HG03432 (cell line): ENCODE measurements at regions not wholly inside any gene's neighbourhood (a gene's known extent, or its start where the extent isn't known, plus 50 kb on each side); places are given as distances from the start of the nearest gene placed in this dataset.

Experiments used
- ATAC-seq: cut with Tn5 transposase; IDR thresholded peaks from one replicate; pipeline ENCODE4 v1.9.1; 2021; ENCODE audit warnings: mild to moderate bottlenecking, moderate library complexity; ENCODE audit not compliant: unreplicated experiment

DNA sequence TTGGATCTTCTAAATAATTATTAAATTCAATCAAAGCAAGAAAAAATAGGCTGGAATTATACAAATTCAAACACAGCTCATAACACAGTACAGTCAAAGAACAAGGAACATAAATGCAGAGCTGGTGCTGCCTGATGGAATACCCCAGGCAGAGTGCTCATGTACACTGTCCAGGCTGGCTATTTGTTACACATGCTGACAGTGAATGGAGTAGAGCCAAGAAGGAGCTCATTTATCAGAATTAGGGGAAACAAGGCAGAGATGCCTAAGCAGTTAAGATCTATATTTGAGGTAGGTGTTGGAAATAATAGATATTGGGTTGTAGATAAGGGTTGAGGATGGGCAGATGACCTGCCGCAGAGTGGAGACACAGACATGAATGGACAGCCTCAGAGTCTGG lies 788.2 kb upstream of the ARPP21 start:
- no peak for ATAC-seq

DNA sequence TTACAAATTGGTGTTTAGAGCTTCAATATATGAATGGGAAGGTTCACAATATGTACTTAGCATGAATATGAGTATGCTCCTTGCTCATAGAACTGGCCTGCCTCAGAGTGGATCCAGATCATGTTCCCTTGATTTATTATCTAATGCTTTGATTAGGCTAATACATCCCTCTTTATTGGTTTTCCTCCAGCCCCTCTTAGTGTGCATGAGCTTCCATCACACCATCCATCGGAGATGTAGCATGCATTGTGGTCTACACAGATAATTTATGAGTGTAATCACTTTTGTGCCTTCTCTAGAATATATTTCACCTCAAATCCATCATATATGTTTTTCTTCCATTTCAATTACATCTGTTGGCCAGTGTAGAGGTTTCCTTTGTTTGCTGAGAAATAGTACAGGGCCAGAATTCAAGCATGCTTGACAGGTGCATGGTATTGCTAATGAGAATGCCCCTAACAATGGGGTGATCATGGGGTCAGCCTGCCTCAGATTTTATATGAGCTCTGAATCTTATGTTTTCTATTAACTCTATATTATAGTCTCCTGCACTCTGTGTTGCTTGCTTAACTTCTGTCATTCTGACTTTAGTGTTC lies 786.4 kb upstream of the ARPP21 start:
- ATAC-seq, result no peak

DNA sequence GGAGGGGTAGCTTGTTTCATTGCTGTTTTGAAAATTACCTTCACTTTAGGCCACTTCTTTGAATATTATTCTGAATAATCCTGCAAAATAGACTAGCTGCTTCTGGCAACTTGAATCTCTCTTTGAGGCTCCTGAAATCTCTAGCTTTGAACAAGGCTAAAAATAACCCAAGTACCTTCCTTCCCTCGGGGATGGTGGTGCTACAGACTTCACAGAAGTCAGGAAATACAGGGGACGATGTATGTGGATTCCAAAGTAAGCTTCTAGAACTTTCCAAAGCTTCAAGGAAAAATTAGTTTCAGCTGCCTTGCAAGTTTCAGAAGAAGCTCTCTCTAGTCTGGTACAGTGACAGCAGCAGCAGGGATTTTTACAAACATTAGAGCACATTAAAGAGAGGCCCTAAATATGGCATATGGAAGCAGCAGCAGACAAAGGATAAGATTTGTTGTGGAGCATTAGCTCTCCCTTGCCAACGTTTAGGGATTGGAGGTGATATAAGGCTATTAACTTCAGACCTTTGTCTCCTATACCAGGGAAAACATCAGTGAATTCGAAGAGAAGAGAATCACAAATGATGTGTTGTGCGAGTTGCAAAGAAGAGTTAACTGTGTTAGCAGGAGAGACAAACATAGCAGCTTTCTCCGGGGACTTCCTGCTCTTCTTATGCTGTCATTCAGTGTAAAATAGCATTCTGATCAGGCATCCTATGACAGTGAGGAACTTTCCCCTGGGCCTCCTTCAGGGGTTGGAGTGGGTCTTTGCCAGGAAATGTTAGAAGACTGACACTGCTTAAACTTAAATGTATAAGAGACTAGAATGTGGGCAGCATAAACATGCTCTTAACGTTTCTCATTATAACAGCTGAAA lies 783.0 kb upstream of the ARPP21 start:
- peak; percentile 60 for ATAC-seq

DNA sequence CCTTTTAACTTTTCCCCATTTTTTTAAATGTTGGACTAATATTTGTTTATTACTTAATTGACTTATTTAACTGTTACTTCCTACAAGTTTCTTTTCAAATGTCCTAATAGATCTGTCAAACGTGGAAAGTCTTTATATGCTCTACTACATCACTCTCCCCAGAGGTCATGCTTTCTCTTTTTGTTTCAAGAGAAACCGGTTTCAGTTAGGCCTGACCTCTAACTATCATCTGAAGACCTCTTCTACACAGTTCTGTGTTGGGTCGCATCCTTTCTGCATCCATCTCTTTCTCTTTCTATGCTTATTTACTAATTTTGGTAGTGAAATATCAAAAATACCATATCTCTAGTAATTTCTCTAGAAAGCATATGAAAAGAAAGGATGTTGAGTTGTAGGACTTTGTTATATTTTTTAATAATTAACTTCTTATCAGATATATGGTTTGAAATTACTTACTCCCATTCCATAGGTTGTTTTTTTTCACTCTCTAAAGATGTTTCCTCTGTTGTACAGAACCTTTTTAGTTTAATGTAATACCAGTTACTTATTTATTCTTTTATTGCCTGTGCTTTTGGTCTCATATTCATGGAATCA lies 781.2 kb upstream of the ARPP21 start:
- ATAC-seq, result peak; percentile 77

DNA sequence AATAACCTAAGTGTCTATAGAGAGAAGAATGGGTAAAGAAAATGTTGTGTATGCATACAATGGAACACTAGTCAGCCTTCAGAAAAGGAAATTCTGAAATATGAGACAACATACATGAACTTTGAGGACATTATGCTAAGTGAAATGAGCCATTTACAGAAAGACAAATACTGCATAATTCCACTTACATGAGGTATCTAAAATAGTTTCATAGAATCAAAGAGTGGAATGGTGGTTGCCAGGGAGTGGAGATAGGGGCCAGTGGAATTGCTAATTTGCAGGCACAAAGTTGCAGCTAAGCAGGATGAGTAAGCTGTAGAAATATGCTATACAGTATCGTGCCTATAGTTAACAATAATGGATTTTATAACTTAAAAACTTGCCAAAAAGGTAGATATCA lies 779.6 kb upstream of the ARPP21 start:
- no peak for ATAC-seq

DNA sequence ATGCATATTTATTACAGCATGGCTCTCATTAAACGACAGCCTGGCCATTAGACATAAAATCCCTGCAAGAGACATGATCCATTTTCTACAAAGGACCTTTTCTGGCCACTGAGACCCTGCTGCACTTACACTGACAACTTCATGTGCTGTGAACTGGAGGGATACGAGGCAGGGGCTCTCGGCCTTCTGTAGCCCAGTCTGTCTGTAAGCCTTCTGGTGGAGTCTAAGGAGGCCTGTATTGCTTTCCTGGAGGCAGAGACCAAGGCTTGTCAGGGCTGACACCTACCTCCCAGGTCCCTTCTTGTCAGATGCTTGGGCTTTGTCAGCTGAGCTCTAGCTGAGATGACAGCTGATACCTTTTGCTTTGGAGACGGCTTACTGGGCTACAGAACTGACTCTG lies 776.9 kb upstream of the ARPP21 start:
- ATAC-seq, result no peak

DNA sequence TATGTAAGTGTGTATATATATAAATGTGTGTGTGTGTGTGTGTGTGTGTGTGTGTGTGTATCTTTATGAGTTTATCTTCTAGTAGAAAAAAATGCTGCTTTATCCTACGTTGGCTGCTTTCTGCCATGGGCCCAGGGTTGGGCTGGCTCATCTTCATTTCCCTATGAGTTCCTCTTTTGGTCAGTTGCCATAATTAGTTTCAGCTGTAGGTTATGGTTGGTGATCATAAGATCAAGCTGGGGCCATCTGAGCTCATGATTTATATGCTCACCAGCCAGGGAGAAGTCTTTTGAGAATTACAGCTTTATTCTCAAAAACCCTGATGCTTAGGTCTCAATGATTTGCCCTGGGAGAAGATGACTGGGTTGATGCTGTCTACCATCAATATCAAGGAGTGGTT lies 775.8 kb upstream of the ARPP21 start:
- no peak for ATAC-seq

DNA sequence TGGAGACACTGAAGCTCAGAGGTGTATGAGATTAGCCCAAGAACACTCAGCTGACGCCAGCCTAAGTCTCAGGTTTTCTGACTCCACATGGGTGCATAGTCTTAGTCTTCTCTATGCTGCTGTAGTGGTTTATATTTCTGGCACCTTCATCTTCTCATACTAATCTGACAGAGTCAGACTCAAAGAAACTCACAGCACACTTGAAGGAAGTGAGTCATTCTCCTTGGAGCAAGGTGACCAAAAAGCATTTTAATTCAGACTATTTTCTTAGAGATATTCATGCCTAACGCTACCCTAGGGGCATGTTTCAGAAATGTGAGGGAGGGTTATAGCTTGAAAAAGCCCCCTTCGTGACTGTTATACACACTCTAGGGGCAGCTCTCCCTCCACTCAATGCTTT lies 775.3 kb upstream of the ARPP21 start:
- no peak for ATAC-seq

DNA sequence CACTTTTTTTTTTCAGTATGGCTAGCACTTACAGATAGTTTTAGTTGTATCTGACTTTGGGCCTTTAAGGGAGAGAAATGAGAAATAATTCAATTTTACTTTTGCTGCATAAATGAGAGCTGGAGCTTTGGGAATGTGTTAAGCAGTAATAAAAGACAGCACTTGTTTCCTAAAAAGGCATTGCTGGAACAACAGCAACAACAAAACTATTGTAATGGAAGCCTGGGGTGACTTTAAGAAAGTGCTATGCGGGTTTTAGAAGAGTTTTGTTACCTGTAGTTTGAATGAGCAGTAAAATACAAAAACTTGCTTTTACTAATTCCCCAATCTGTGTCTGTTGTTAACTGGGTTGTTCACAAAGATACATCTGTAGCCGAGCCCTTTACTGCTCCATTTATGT lies 774.0 kb upstream of the ARPP21 start:
- ATAC-seq, result no peak

DNA sequence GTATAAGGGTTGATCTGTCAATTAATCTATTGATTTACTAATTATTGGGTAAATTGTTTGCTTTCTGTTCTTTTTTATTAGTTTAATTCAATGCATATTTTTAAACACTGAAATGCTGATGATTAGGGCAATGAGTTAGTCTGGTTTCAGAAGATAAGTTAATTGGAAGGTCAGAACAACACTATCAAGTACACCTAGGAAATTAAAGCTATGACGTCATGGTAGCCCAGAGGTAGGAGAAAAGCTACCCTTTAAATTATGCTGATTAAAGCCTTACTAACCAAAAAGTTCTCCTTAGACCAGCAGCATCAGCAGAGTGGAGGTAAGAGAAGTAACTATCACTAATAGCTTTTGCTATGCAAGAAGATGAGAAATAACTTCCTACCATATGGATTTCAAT lies 770.4 kb upstream of the ARPP21 start:
- ATAC-seq, result no peak

DNA sequence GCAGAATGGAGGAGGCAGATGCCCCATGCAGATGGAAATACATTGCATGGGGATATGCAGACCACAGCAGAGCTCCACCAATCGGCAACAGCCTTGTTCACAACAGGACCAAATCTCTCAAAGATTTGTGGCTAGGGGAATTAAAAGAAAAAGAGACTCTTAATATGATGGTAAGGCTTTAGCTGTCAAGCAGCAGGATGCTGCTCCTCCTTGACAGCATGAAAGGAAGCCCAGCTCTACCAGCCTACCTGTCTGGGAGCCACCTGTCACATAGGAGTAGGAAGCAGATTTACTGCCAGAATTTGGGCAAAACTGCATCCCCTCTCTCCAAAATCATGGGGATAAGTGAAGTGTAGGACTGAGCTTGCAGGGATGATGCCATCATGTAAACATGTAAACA lies 769.6 kb upstream of the ARPP21 start:
- ATAC-seq, result no peak

DNA sequence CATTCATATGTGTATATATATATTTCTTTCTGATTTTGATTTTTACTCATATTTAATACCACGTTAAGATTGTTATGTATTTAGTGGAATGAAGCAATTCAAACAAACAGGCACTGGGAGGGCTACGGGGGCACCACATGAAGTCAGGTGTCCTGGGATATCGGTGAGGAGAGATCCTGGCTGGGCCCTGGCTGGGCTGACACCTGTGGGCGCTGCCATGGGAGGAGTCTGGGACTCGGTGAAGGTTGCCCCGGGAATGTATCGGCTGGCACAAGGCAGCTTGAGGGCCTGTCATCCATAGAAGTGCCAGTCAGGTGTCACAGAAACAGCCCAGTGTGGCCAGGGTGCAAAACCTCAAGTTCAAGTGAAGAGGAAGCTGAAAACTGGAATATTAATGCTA lies 766.9 kb upstream of the ARPP21 start:
- ATAC-seq, result no peak

DNA sequence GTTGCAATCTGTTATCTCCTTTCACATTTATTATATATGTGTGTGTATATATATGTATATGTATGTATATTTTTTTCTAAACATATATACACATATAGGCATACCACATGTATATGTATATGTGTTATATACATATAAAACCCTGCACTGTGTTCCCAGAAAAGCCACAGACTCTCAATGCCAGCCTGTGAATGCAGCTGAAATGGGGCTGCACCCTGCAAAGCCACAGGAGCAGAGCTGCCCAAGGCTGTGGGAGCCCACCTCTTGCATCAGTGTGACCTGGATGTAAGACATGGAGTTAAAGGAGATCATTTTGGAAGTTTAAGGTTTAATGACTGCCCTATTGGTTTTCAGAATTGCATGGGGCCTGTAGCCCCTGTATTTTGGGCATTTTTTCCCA lies 762.3 kb upstream of the ARPP21 start:
- ATAC-seq, result no peak

DNA sequence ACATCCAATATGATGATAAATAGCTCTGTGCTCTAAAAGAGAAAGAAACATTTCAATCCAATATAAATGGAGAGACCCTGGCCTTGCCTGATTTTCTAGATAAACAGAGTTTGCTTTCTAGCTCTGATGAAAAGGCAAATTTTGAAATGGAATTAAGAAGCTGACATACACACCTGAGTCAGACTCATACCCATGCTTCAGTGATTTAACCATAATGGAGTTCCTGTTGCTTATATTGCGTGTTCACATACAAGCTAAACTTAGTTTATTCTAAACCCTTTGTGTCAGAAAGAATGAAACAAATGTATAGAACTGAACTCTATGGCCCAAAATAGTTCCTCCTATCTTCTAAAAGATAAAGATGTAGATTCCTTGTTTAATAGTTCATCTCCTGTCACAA lies 760.8 kb upstream of the ARPP21 start:
- ATAC-seq, result peak; percentile 52

DNA sequence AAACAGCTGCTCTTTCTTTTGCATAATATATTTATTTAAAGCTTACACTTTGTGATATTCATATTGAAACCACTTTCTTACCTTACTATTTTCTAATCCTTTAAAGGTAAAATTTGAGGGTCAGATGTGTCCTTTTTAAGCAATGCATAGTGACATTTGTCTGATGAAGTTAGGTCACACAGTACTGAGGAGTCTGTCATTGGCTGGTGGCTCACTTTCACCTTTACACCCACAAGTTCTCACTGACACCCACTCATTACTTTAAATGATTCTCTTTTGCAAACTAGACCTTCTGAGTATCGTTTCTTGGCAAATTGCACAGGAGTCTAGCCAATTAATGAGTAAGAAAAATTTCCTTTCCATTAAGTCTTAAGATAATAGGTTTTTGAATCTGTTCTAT lies 758.3 kb upstream of the ARPP21 start:
- peak; percentile 75 for ATAC-seq

DNA sequence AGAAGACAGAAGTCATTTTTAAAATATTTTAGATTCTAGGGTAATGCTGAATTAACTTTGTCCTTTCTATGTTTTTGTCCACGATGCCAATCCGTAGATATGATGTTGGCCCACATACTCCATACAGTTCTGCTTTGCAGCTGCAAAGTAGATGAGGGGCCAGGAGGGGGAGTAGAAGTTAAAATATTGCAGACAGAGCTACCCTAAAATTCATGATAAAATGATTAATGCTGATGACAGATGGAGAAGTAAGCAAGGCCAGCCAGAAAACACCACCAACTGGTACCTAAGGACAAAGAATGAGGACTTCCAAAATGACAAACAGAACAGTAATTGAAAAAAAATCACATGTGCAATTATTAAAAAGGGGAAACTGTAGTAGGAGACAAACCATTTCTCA lies 756.6 kb upstream of the ARPP21 start:
- no peak for ATAC-seq

DNA sequence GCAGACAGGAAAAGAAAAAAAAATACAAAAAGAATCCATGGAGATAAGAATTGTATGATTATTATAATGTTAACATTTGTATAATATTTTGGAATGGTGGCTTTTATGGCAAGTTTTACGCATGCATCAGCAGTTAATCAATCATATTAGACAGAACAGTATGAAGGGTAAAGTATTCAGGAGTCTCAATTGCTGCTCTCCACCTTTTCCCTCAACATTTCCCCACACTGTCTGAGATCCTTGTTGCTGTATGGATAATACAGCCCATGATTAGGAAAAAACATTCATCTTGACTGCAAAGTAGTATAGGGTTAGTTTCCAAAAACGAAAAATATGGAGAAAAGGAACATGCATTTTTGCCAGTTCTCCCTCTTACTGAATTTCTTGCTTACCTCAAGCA lies 755.3 kb upstream of the ARPP21 start:
- no peak for ATAC-seq

DNA sequence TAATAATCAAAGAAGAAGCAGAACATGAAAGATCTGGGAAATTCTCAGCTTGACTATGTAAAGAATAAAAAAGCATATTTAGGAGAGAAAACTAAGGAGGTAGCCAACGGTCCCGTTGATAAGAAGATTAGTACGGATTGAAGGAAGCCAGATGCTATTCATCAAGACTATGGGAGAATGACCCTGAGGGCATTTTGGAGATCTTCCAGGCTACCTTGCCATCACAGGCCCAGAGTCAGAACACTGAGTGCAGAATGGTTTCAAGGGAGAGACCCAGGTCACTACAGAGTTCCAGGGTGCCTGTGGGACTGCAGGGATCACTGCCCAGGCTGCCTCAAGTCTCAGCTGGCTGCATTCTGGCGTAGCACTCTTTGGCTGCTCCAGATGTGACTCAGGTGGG lies 752.9 kb upstream of the ARPP21 start:
- no peak for ATAC-seq

DNA sequence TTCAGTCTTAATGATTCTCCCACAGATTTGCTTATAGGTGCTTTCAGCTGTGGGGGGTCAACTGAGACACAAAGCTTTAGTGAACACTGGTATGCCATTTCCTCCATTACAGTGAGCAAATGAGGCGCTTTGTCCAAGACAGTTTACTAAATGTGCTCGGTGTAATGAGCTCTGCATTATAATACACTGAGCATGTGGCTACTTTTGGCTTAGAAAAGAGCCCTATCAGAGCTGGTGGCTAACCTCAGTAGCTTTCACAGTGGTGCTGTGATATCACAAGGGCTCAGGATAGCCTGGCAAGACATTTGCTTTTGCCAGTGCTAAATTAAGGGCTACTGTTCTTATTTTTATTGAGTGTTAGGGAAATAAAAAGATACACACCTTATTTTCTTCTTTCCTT lies 749.7 kb upstream of the ARPP21 start:
- ATAC-seq, result no peak

DNA sequence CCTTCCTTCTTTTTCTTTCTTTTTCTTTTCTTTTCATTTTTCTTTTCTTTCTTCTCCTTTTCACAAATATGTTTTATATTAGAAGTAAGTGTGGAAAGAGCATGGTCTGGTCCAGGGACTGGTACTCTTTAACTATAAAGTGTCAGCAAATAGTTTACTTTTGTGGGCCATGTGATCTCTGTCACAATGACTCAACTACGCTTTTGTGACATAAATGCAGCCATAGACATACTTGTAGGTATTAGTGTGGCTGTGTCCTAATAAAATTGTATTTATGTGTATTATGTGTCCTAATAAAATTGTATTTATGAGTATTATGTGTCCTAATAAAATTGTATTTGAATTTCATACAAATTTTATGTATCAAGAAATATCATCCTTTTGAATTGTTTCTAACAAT lies 749.1 kb upstream of the ARPP21 start:
- no peak for ATAC-seq

DNA sequence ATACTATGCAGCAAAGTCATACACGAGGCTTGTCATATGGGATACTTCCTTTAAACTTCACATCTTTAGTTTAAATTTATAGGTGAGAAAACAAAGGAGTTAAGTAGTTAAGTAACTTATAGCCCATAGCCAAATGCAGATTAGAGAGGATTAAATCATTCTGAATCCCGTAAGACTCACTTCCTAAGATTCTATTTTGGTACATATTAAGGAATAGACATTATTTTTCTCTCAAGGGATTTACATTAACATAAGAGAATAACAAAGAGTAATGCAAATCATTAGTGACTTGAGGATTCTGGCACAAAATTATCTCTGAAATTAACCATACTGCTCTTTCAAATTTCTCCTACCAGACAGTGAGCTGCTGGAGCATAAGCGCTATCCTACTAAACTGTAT lies 747.4 kb upstream of the ARPP21 start:
- ATAC-seq, result no peak

DNA sequence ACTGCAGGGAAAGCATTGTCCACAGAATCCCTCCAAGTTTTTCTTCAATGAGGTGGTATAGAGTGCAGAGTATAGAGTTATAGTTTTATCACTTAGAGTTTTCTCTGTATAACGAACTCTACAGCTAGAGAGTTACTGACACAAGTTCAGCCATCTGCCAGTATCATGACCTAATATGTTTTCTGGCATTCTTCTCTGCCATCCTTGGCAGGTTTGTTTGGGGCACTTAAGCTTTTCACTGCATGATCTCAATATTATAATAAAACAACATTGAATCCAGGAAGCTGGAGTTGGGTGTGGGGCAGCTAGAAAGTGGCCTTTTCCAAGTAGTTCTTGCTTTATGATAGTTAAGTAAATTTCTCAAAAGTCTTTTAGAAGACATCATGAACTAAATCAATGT lies 743.5 kb upstream of the ARPP21 start:
- no peak for ATAC-seq
